ENCODE measurements at regions not wholly inside any gene's neighbourhood (a gene's known extent, or its start where the extent isn't known, plus 50 kb on each side); places are given as distances from the start of the nearest gene placed in this dataset.

- TF ChIP-seq ZNF790 (CRISPR knock-in tag; IDR thresholded peaks at IDR 0.05; ENCODE audit: borderline replicate concordance) = no peak
- TF ChIP-seq HOXA3 (CRISPR knock-in tag; IDR thresholded peaks at IDR 0.05) = no peak
- TF ChIP-seq ZNF30 (CRISPR knock-in tag; IDR thresholded peaks at IDR 0.05) = no peak
- TF ChIP-seq ZNF282 (IDR thresholded peaks at IDR 0.05; ENCODE audit: partially characterized antibody) = no peak
These were observed 291.7 kb downstream of the C12orf75 start (continued) for GRCh38 chr12:105622220-105622619.

- Histone ChIP-seq H3K36me3 (replicated peaks in 1 of 2; ENCODE audit: control insufficient read depth in 1 of 2, insufficient read depth in 2 of 2, low read length in 2 of 2) (no peaks in the 10 kb centered on the region), H3K27ac (ENCODE audit: extremely low read length, insufficient read depth, low read length) (no peak overlapping the region), H3K9me3 (ENCODE audit: low read length) (no peaks in the 10 kb centered on the region), H3K4me1 (ENCODE audit: insufficient read depth, low read length) (no peaks in the 10 kb centered on the region), H3K9ac (ENCODE audit: insufficient read depth, low read depth, low read length) (no peak overlapping the region), H3K4me3 (replicated peaks in 1 of 3; ENCODE audit: insufficient read depth in 1 of 3, low read depth in 2 of 3, low read length in 3 of 3) (no peak overlapping the region), H3K4me2 (ENCODE audit: low read depth, low read length) (no peak overlapping the region), H3K27me3 (ENCODE audit: control insufficient read depth in 1 of 2, insufficient read depth in 2 of 2, low read length in 2 of 2) (0 out of 5 replicates have a peak, but pooled peaks cover 0 to 3% of the 10 kb centered on the region in 2 experiments), H3K79me2 (ENCODE audit: insufficient read depth, low read length) (no peaks in the 10 kb centered on the region), H2AFZ (ENCODE audit: low read length) (no peak overlapping the region), H4K20me1 (ENCODE audit: insufficient read depth, low read length) (no peaks in the 10 kb centered on the region)
- DNase-seq (ENCODE audit: low spot score) (no peak), FAIRE-seq (no peak), ATAC-seq (no peak)
- BruUV-seq (replicated peaks) = no TSS peak
- CTCF ChIA-PET (ENCODE audit: low intra/inter-chr PET ratio, low total read pairs) = no interaction called here
- POLR2A ChIA-PET = no interaction called here
- WGBS (ENCODE audit: low lambda C conversion rate) = 27% methylated on average over 9 of the region's 9 CpGs
- intact Hi-C loops (cut with micrococcal nuclease; ENCODE audit: unreplicated experiment) (no loop called here), in situ Hi-C loops (cut with HindIII; ENCODE audit: extremely low pct_ligation_motif_present, low pct_unique_long_range_greater_than_20kb) (no loop called here)
- TF ChIP-seq ZNF33A (CRISPR knock-in tag; IDR thresholded peaks at IDR 0.05; ENCODE audit: borderline replicate concordance) = no peak
- no peak for TF ChIP-seq PHF8 (CRISPR knock-in tag; IDR thresholded peaks at IDR 0.05)
- TF ChIP-seq CSRNP1 (CRISPR knock-in tag; IDR thresholded peaks at IDR 0.05) = no peak
- no peak for TF ChIP-seq ZNF577 (CRISPR knock-in tag; IDR thresholded peaks at IDR 0.05; ENCODE audit: borderline replicate concordance, low read depth)
- no peak for TF ChIP-seq ZNF274 (CRISPR knock-in tag; IDR thresholded peaks at IDR 0.05)
These were observed 292.6 kb downstream of the C12orf75 start for GRCh38 chr12:105622846-105623736.
